ENCODE measurements at regions not wholly inside any gene's neighbourhood (a gene's known extent, or its start where the extent isn't known, plus 50 kb on each side); places are given as distances from the start of the nearest gene placed in this dataset.

- Histone ChIP-seq H3K9me3 (ENCODE audit: control insufficient read depth, low read depth, low read length) (peaks cover 3% of the 10 kb centered on the region), H3K27me3 (ENCODE audit: control insufficient read depth, extremely low read depth, insufficient read depth, low read length) (no peaks in the 10 kb centered on the region), H3K79me2 (ENCODE audit: control insufficient read depth, insufficient read depth, low read length) (no peaks in the 10 kb centered on the region), H3K9ac (ENCODE audit: control insufficient read depth, extremely low read depth, insufficient read depth, low read length) (no peak overlapping the region), H2AFZ (ENCODE audit: control insufficient read depth, low read length) (peak overlapping the region; percentile 7), H3K4me3 (ENCODE audit: control insufficient read depth in 2 of 3, extremely low read depth in 1 of 3, insufficient read depth in 2 of 3, low read depth in 1 of 3, low read length in 3 of 3) (no peak overlapping the region), H3K9me1 (ENCODE audit: control insufficient read depth, extremely low read depth, insufficient read depth, low read length) (no peaks in the 10 kb centered on the region), H3K36me3 (ENCODE audit: control insufficient read depth in 2 of 2, extremely low read depth in 1 of 2, insufficient read depth in 2 of 2, low read length in 2 of 2) (no peaks in the 10 kb centered on the region), H3K27ac (ENCODE audit: control insufficient read depth, insufficient read depth, low read length) (no peak overlapping the region), H4K20me1 (ENCODE audit: control insufficient read depth, extremely low read depth, insufficient read depth, low read length) (no peaks in the 10 kb centered on the region), H3K4me1 (ENCODE audit: control insufficient read depth, extremely low read depth, insufficient read depth, low read length) (peaks cover 31% of the 10 kb centered on the region), H3K4me2 (ENCODE audit: control insufficient read depth, extremely low read depth, insufficient read depth, low read depth, low read length) (no peak overlapping the region)
- dilution Hi-C loops (cut with MboI; ENCODE audit: extremely low pct_ligation_motif_present, low sequenced_read_pairs): no loop called here
- peak; percentile 23 for FAIRE-seq
- TF ChIP-seq, protein P1, sequence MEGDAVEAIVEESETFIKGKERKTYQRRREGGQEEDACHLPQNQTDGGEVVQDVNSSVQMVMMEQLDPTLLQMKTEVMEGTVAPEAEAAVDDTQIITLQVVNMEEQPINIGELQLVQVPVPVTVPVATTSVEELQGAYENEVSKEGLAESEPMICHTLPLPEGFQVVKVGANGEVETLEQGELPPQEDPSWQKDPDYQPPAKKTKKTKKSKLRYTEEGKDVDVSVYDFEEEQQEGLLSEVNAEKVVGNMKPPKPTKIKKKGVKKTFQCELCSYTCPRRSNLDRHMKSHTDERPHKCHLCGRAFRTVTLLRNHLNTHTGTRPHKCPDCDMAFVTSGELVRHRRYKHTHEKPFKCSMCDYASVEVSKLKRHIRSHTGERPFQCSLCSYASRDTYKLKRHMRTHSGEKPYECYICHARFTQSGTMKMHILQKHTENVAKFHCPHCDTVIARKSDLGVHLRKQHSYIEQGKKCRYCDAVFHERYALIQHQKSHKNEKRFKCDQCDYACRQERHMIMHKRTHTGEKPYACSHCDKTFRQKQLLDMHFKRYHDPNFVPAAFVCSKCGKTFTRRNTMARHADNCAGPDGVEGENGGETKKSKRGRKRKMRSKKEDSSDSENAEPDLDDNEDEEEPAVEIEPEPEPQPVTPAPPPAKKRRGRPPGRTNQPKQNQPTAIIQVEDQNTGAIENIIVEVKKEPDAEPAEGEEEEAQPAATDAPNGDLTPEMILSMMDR (optimal IDR thresholded peaks at IDR 0.05 in 1 of 3, IDR thresholded peaks at IDR 0.05 in 1 of 3, conservative IDR thresholded peaks at IDR 0.05 in 1 of 3; ENCODE audit: extremely low read depth in 1 of 3, insufficient read depth in 2 of 3, low read length in 3 of 3): no peak
- no peak for DNase-seq (ENCODE audit: low read depth, low spot score)
Observed at GRCh38 chr17:71902894-71903506, 217.8 kb upstream of the SOX9 start.

- H3K4me1 ChIP-seq (ENCODE audit: control insufficient read depth, extremely low read depth, insufficient read depth, low read length): peaks cover 15% of the 10 kb centered on the region
- dilution Hi-C loops (cut with MboI; ENCODE audit: extremely low pct_ligation_motif_present, low sequenced_read_pairs): no loop called here
- no peaks in the 10 kb centered on the region for H3K79me2 ChIP-seq (ENCODE audit: control insufficient read depth, insufficient read depth, low read length)
- no peaks in the 10 kb centered on the region for H4K20me1 ChIP-seq (ENCODE audit: control insufficient read depth, extremely low read depth, insufficient read depth, low read length)
- no peak overlapping the region for H3K4me3 ChIP-seq (ENCODE audit: control insufficient read depth in 2 of 3, extremely low read depth in 1 of 3, insufficient read depth in 2 of 3, low read depth in 1 of 3, low read length in 3 of 3)
- no peaks in the 10 kb centered on the region for H3K27me3 ChIP-seq (ENCODE audit: control insufficient read depth, extremely low read depth, insufficient read depth, low read length)
- no peaks in the 10 kb centered on the region for H3K9me1 ChIP-seq (ENCODE audit: control insufficient read depth, extremely low read depth, insufficient read depth, low read length)
- H2AFZ ChIP-seq (ENCODE audit: control insufficient read depth, low read length): no peak overlapping the region
- TF ChIP-seq, protein P1 (optimal IDR thresholded peaks at IDR 0.05 in 1 of 3, IDR thresholded peaks at IDR 0.05 in 1 of 3, conservative IDR thresholded peaks at IDR 0.05 in 1 of 3; ENCODE audit: extremely low read depth in 1 of 3, insufficient read depth in 2 of 3, low read length in 3 of 3): no peak
- TF ChIP-seq EZH2 (IDR thresholded peaks at IDR 0.05; ENCODE audit: low read length): no peak
- no peaks in the 10 kb centered on the region for H3K36me3 ChIP-seq (ENCODE audit: control insufficient read depth in 2 of 2, extremely low read depth in 1 of 2, insufficient read depth in 2 of 2, low read length in 2 of 2)
- H3K9ac ChIP-seq (ENCODE audit: control insufficient read depth, extremely low read depth, insufficient read depth, low read length): no peak overlapping the region
- DNase-seq (ENCODE audit: low read depth, low spot score): no peak
- FAIRE-seq: no peak
- H3K4me2 ChIP-seq (ENCODE audit: control insufficient read depth, extremely low read depth, insufficient read depth, low read depth, low read length): no peak overlapping the region
- H3K9me3 ChIP-seq (ENCODE audit: control insufficient read depth, low read depth, low read length): no peaks in the 10 kb centered on the region
- no peak overlapping the region for H3K27ac ChIP-seq (ENCODE audit: control insufficient read depth, insufficient read depth, low read length)
Observed at GRCh38 chr17:71905376-71906031, 215.3 kb upstream of the SOX9 start.

Data from keratinocyte (primary cell).